H1 (cell line): ENCODE measurements at regions not wholly inside any gene's neighbourhood (a gene's known extent, or its start where the extent isn't known, plus 50 kb on each side); places are given as distances from the start of the nearest gene placed in this dataset.

Experiments used
- CTCF ChIA-PET: fragments of 300-600 bp; sonication (Branson Sonifier 250); formaldehyde crosslinking; loops from one replicate; lab custom pipeline; 2021; ENCODE audit not compliant: partially characterized antibody; lab: Charles Lee
- POLR2A ChIA-PET: fragments of 300-600 bp; sonication (Branson Sonifier 250); formaldehyde crosslinking; loops from one replicate; lab custom pipeline; 2021; ENCODE audit warnings: inconsistent platforms; ENCODE audit not compliant: partially characterized antibody; lab: Charles Lee
- DNase-seq, 2 experiments: peaks; one replicate each; pipeline versions ENCODE4 v3.0.0 to v3.0.0-alpha.2; 2010 to 2022; ENCODE audit warnings: low spot score in 2 of 2, low read depth in 1 of 2, mixed read lengths in 1 of 2
- FAIRE-seq: peaks from 2 replicates; lab custom pipeline; 2011; peaks lifted over from hg19 to GRCh38; lab: Jason Lieb, UNC
- H2AFZ ChIP-seq: 2 replicates; pipeline ENCODE4 v1.8.1; 2012; ENCODE audit warnings: low read length, inconsistent platforms
- H2AK5ac ChIP-seq: 2 replicates; pipeline ENCODE4 v1.6.1; 2013; ENCODE audit warnings: low read depth, low read length
- H2BK120ac ChIP-seq: replicated peaks from 2 replicates; pipeline ENCODE3; 2013; ENCODE audit warnings: low read depth, low read length, inconsistent platforms
- H2BK12ac ChIP-seq: 2 replicates; pipeline ENCODE4 v1.6.1; 2013; ENCODE audit warnings: low read depth, low read length
- H2BK15ac ChIP-seq: 2 replicates; pipeline ENCODE4 v1.6.1; 2013; ENCODE audit warnings: low read length
- H2BK20ac ChIP-seq: 2 replicates; pipeline ENCODE4 v1.6.1; 2013; ENCODE audit warnings: low read length
- H2BK5ac ChIP-seq: 2 replicates; pipeline ENCODE4 v1.6.1; 2013; ENCODE audit warnings: low read depth, low read length
- H3K14ac ChIP-seq: 2 replicates; pipeline ENCODE4 v1.6.1; 2013; ENCODE audit warnings: inconsistent platforms; ENCODE audit not compliant: insufficient read length
- H3K18ac ChIP-seq: 2 replicates; pipeline ENCODE4 v1.6.1; 2013; ENCODE audit warnings: low read length; ENCODE audit errors: extremely low read depth
- H3K23ac ChIP-seq: 2 replicates; pipeline ENCODE4 v1.6.1; 2013; ENCODE audit warnings: inconsistent platforms; ENCODE audit not compliant: insufficient read length
- H3K23me2 ChIP-seq: 2 replicates; pipeline ENCODE4 v1.6.1; 2013; ENCODE audit warnings: low read depth, low read length
- H3K27ac ChIP-seq: 2 replicates; pipeline ENCODE4 v1.6.1; 2011; ENCODE audit warnings: low read depth, low read length, inconsistent platforms
- H3K27me3 ChIP-seq, 4 experiments: replicated peaks in 1 of 4; 1 replicate in 1 of 4; 2 replicates in 3 of 4; pipeline versions ENCODE4 v1.6.1 to v1.8.1; 2011 to 2013; ENCODE audit warnings: low read length in 3 of 4, mild to moderate bottlenecking in 3 of 4, inconsistent platforms in 2 of 4, mixed read lengths in 2 of 4, moderate library complexity in 1 of 4; ENCODE audit not compliant: control insufficient read depth in 3 of 4, insufficient read depth in 3 of 4; ENCODE audit errors: extremely low read depth in 1 of 4
- H3K36me3 ChIP-seq, 4 experiments: 2 replicates each; pipeline versions ENCODE4 v1.6.1 to v1.8.1; 2011 to 2013; ENCODE audit warnings: mild to moderate bottlenecking in 4 of 4, low read length in 3 of 4, moderate library complexity in 2 of 4, control low read depth in 1 of 4, inconsistent platforms in 1 of 4; ENCODE audit not compliant: insufficient read depth in 4 of 4, control insufficient read depth in 2 of 4
- H3K4ac ChIP-seq: replicated peaks from 2 replicates; pipeline ENCODE3; 2013; ENCODE audit warnings: low read length, low read depth, mixed read lengths, inconsistent platforms; ENCODE audit not compliant: insufficient read length
- H3K4me1 ChIP-seq, 4 experiments: replicated peaks in 1 of 4; 1 replicate in 1 of 4; 2 replicates in 3 of 4; pipeline versions ENCODE4 v1.6.1 to v1.8.1; 2011 to 2013; ENCODE audit warnings: low read length in 3 of 4, inconsistent platforms in 2 of 4, mixed read lengths in 1 of 4; ENCODE audit not compliant: insufficient read depth in 4 of 4, control insufficient read depth in 3 of 4
- H3K4me2 ChIP-seq, 2 experiments: 2 replicates each; pipeline versions ENCODE4 v1.6.1 to v1.8.1; 2011 to 2013; ENCODE audit warnings: low read depth in 2 of 2, low read length in 2 of 2, control low read depth in 1 of 2, inconsistent platforms in 1 of 2, mild to moderate bottlenecking in 1 of 2; ENCODE audit not compliant: insufficient read depth in 1 of 2
- H3K4me3 ChIP-seq, 4 experiments: fragments of 200-600, 300-600 bp in 1 of 4; sonication (generic), shearing (Covaris generic), sonication (Bioruptor Twin) in 1 of 4; 2 replicates each; pipeline versions ENCODE4 v1.5.1 to v1.8.1; 2011 to 2016; ENCODE audit warnings: low read length in 4 of 4, low read depth in 3 of 4, control low read depth in 2 of 4, inconsistent platforms in 2 of 4, mild to moderate bottlenecking in 2 of 4, mixed read lengths in 1 of 4, moderate library complexity in 1 of 4; ENCODE audit not compliant: insufficient read depth in 2 of 4; ENCODE audit errors: extremely low read depth in 1 of 4
- H3K56ac ChIP-seq: replicated peaks from 2 replicates; pipeline ENCODE3; 2013; ENCODE audit warnings: low read depth, mild to moderate bottlenecking, mixed read lengths, low read length, inconsistent platforms; ENCODE audit not compliant: insufficient read length
- H3K79me1 ChIP-seq: 2 replicates; pipeline ENCODE4 v1.6.1; 2013; ENCODE audit warnings: low read depth, low read length, control low read depth
- H3K79me2 ChIP-seq, 2 experiments: 2 replicates each; pipeline versions ENCODE4 v1.6.1 to v1.8.1; 2012 to 2013; ENCODE audit warnings: low read length in 2 of 2, mild to moderate bottlenecking in 2 of 2, inconsistent platforms in 1 of 2; ENCODE audit not compliant: insufficient read depth in 2 of 2, control insufficient read depth in 1 of 2
- H3K9ac ChIP-seq, 4 experiments: replicated peaks in 1 of 4; 1 replicate in 1 of 4; 2 replicates in 3 of 4; pipeline versions ENCODE4 v1.6.1 to v1.8.1; 2011 to 2013; ENCODE audit warnings: low read depth in 3 of 4, low read length in 3 of 4, control low read depth in 2 of 4, mild to moderate bottlenecking in 2 of 4, moderate library complexity in 2 of 4, inconsistent platforms in 1 of 4; ENCODE audit errors: extremely low read depth in 1 of 4
- H3K9me3 ChIP-seq, 2 experiments: 2 replicates each; pipeline versions ENCODE4 v1.6.1 to v1.8.1; 2012 to 2013; ENCODE audit warnings: mild to moderate bottlenecking in 2 of 2, moderate library complexity in 2 of 2, control low read depth in 1 of 2, inconsistent platforms in 1 of 2, low read depth in 1 of 2, low read length in 1 of 2, mixed read lengths in 1 of 2; ENCODE audit not compliant: insufficient read depth in 2 of 2
- H4K20me1 ChIP-seq, 2 experiments: replicated peaks in 1 of 2; 2 replicates each; pipeline versions ENCODE3 to v1.8.1; 2011 to 2013; ENCODE audit warnings: inconsistent platforms in 2 of 2, low read length in 2 of 2, mild to moderate bottlenecking in 1 of 2; ENCODE audit not compliant: insufficient read depth in 2 of 2, control insufficient read depth in 1 of 2
- H4K5ac ChIP-seq: 2 replicates; pipeline ENCODE4 v1.6.1; 2013; ENCODE audit warnings: low read length, low read depth, mixed read lengths, inconsistent platforms; ENCODE audit not compliant: insufficient read length
- H4K8ac ChIP-seq: 2 replicates; pipeline ENCODE4 v1.8.0; 2013; ENCODE audit warnings: mild to moderate bottlenecking, moderate library complexity, low read length, inconsistent platforms; ENCODE audit not compliant: insufficient read depth; ENCODE audit errors: extremely low read depth
- H4K91ac ChIP-seq: replicated peaks from 2 replicates; pipeline ENCODE3; 2013; ENCODE audit warnings: low read length, mixed read lengths, inconsistent platforms; ENCODE audit not compliant: insufficient read length
- CHD2 ChIP-seq: IDR thresholded peaks from 2 replicates; pipeline ENCODE4 v1.6.1; 2012; ENCODE audit warnings: low read length, improper control_type of control experiment
- EZH2 ChIP-seq: fragments of 200-600 bp; sonication (generic); IDR thresholded peaks from 2 replicates; pipeline ENCODE4 v1.7.1; 2012; ENCODE audit warnings: low read depth, mild to moderate bottlenecking, moderate library complexity, low read length, inconsistent platforms; ENCODE audit not compliant: severe bottlenecking
- PHF8 ChIP-seq: fragments of 200-600 bp; sonication (generic); conservative IDR thresholded peaks from 2 replicates; pipeline ENCODE4 v1.7.1; 2012; ENCODE audit warnings: low read depth, mild to moderate bottlenecking, inconsistent platforms, low read length, moderate library complexity
- YY1 ChIP-seq: IDR thresholded peaks from 2 replicates; pipeline ENCODE4 v1.6.1; 2011; ENCODE audit warnings: low read depth, mild to moderate bottlenecking, low read length
- WGBS, 2 experiments: shearing (Covaris generic) in 1 of 2; methylation state at CpG; one replicate each; pipeline versions ENCODE4 v1.1.6 to v1.1.7; 2013 to 2015; ENCODE audit warnings: low lambda C conversion rate in 2 of 2, mixed read lengths in 2 of 2, inconsistent platforms in 1 of 2, low coverage in 1 of 2, missing lambda C conversion rate in 1 of 2; ENCODE audit not compliant: insufficient replicate concordance in 2 of 2, insufficient coverage in 1 of 2, insufficient read length in 1 of 2; ENCODE audit errors: extremely low coverage in 1 of 2, missing lambda C conversion rate in 1 of 2; 5-methylcytosine and 5-hydroxymethylcytosine counted together

DNA sequence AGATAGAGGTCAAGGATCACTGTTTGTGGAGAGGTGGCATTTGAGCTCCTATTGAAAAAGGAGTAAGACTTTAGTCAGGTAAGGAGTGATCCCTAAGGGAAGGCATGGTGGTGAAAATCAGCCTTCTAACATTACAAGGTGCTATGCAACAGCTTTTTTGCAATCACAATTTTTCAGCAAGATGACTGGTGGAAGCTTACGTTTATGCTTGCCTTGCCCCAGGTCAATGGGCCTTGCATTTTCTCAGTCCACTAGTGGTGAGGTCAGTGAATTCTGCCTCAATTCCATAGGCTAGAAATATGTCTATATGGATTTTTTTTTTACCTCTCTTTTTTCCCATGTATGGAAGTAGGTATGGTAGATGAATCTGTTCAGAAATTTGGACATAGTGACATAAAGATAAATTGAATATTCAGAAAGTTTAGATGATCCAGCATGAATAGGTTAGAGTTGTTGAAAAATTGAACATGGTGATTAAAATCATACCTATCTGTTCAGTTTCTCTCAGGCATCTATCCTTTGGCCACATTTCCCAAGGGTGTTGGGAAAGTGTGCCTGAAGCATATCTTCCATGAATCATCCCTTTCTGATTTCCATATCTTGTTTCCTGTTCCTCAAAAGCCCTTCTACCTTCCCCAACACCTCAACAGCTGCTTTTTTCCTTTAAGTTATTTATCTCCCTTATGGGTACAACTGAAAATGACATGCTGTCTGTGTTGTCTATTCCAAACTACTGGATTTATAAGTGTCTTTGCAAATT, 71.9 kb upstream of the PTPRZ1 start:
- H3K14ac ChIP-seq: no peak overlapping the region
- no peaks in the 10 kb centered on the region for H4K20me1 ChIP-seq
- CTCF ChIA-PET: interaction anchor here (0.6 to 1.1 kb wide), 4 partner anchors 9 to 1240 kb away, joined by 3 to 4 read pairs (median 4); no protein-coding TSS in a partner anchor
- no peak overlapping the region for H3K56ac ChIP-seq
- POLR2A ChIA-PET: no interaction called here
- no peak overlapping the region for H2BK5ac ChIP-seq
- H3K27me3 ChIP-seq: no peaks in the 10 kb centered on the region
- no peak overlapping the region for H2BK120ac ChIP-seq
- no peak overlapping the region for H3K18ac ChIP-seq
- TF ChIP-seq PHF8 (no peak), EZH2 (no peak), YY1 (no peak), CHD2 (no peak)
- H3K36me3 ChIP-seq: no peaks in the 10 kb centered on the region
- H2BK20ac ChIP-seq: no peak overlapping the region
- H3K4me1 ChIP-seq: peaks cover 0 to 23% (median 12%) of the 10 kb centered on the region in 4 experiments; a peak in 5 of 7 replicates
- no peak overlapping the region for H3K23ac ChIP-seq
- no peak overlapping the region for H2AFZ ChIP-seq
- H3K79me2 ChIP-seq: no peaks in the 10 kb centered on the region
- H2BK15ac ChIP-seq: no peak overlapping the region
- no peak overlapping the region for H2BK12ac ChIP-seq
- H3K27ac ChIP-seq: no peak overlapping the region
- no peak overlapping the region for H3K4me3 ChIP-seq
- H3K4ac ChIP-seq: no peak overlapping the region
- no peak overlapping the region for H4K5ac ChIP-seq
- 100% methylated on average over 1 of the region's 1 CpG; no CpG with 5 or more reads in 1 of the 2 experiments for WGBS, 2 experiments
- no peak for DNase-seq
- no peak overlapping the region for H4K8ac ChIP-seq
- H3K79me1 ChIP-seq: no peaks in the 10 kb centered on the region
- FAIRE-seq: no peak
- no peak overlapping the region for H4K91ac ChIP-seq
- no peaks in the 10 kb centered on the region for H3K9me3 ChIP-seq
- H3K9ac ChIP-seq: no peak overlapping the region
- no peaks in the 10 kb centered on the region for H3K23me2 ChIP-seq
- no peak overlapping the region for H3K4me2 ChIP-seq
- H2AK5ac ChIP-seq: no peak overlapping the region
